NCI-H146 (cell line): ENCODE measurements at regions not wholly inside any gene's neighbourhood (a gene's known extent, or its start where the extent isn't known, plus 50 kb on each side); places are given as distances from the start of the nearest gene placed in this dataset.

Source experiments
- DNase-seq: peaks from one replicate; lab custom pipeline; 2025; lab: John Stamatoyannopoulos, UW

- no peak for DNase-seq
These were observed 417.2 kb downstream of the TTLL7 start for GRCh38 chr1:83581747-83582146.

DNA sequence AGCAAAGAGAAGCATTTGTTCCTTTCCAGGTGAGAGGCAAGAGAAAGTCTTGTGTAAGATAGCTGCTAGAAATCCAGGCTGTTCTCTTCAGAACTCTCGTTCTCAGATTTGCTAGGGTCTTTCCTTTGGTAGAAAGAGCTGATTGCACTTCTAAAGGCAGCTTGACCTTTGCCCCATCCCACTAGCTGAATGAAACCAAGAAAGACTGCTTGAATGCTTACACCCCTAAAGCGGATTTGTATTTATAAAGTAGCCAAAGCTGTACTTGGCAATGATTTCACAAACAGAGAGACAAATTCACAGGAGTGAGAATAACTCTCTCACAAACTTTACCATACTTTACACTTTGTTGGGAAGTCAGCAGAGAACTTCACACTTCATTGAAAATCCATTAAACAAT, 424.1 kb downstream of the TTLL7 start:
- DNase-seq: no peak

DNA sequence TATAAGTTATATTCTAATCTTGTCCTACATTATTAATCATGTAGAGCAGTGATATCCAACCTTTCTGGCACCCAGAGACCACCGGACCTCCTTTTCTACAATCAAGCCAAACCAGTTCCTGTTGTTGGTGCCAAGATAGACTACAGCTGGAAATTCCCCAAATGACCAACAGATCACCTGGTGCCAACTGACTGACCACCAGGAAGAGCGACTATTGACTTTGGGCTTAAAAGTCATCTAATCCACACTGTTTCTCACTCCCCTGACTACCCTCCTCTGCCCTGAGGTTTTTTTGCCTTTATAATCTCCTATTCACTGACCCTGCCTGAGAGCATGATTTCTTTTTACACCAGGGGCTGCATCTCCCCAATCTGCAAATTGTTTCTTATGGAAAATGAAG, 425.2 kb downstream of the TTLL7 start:
- DNase-seq: no peak

- DNase-seq: no peak
These were observed 427.4 kb downstream of the TTLL7 start for GRCh38 chr1:83571536-83571935.

DNA sequence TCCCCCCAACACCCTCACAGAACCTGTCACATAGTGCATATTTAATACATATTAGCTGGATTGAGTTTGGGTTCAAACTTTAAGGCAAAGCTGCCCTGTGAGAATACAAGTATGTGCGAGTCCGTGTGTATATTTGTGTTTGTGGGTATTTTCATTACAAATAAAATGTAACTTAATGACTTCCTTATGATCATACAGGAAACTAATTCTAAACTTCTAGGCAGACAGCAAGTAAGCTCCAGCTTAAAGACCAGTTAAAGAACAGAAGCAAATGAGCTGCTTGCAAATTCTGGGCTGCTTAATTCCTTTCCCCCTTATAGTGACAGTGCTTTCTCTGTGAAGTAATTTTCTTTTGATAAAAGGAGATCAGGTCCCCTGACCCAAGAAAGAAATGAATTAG, 437.6 kb downstream of the TTLL7 start:
- DNase-seq: no peak

DNA sequence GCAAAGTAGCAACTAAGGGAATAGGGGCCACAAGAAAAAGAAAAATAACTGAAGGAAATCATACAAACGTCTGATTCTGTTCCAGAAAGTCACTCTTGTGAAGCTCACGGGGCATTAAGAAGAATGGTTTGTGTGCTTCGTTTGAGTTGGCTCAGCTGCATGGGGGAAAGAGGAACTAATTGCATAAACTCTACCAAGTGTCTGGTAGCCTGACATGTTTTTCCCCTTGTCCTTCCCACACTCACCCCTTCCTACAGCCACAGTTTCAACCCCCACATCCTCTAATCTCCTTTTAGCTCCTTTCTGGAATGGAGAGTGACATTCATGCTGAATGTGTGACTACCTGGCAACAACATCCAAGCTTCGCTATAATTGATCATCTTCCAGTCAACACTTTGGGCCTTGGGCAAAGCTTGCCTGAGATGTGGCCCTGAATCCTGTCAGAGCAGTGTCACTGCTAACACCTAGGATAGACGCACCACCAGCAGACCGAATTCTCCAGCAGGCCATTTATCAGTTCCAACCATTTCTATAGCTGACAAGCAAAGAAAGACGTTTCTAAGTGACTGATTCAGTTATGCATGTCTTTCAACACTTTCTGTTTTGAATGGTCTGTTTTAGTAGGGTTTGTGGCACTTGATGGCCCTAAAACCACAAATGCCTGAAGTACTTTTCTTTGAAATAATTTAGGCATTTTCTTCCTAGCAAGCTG, 439.6 kb downstream of the TTLL7 start:
- no peak for DNase-seq

DNA sequence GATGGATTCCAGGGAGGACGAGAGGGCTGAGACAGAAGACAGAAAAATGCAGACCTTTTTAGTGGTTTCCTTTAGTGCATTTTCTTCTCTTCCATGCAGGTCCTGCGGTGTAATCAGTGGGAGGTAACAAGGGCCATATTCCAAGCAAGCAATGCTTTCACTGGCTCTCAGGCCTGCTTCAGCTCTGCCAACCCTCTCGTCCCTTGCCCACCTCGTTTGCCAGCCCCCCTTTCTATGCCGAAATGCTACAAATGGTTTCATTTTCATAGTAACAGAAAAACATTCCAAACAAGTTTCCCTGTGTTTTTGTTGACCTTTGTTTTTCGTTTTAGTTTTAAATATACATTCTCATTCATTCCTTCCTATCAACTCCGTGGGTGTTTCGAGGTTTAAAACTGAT, 443.1 kb downstream of the TTLL7 start:
- no peak for DNase-seq

DNA sequence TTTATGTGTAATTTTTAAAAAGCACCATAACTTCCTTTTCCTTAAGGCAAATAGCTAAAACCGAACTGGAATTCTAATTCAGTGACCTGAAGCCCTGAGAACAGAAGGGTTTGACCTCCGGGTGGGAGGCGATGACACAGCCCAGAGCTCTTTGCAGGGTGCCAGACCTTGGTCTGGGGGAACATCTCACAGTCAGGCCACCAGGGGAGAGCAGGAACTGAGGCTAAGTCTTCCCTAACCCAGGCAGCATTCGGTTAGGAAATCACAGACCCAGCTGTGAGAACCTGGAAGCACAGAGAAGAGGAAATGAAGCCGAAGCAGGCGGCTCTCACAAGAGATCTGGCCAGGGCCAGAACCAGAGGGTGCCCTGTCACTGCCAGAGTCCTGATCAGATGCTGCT, 444.8 kb downstream of the TTLL7 start:
- no peak for DNase-seq

DNA sequence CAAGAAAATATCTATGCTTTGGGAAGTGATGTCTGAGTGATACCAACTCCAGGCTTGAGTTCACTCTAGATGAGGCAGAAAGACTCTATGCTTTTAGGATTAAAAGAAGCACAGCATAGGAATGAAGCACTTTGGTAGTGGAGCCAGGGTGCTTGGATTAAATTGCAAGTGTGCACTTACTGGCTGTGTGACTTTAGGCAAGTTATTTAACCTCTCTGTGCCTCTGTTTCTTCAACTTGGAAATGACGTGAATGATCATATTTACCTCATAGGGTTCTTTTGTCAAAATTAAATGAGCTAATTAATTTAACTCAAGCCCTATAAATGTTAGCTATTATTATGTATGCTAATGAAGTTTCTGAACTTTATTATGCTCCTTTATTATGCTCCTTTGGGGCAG, 446.1 kb downstream of the TTLL7 start:
- DNase-seq: no peak

DNA sequence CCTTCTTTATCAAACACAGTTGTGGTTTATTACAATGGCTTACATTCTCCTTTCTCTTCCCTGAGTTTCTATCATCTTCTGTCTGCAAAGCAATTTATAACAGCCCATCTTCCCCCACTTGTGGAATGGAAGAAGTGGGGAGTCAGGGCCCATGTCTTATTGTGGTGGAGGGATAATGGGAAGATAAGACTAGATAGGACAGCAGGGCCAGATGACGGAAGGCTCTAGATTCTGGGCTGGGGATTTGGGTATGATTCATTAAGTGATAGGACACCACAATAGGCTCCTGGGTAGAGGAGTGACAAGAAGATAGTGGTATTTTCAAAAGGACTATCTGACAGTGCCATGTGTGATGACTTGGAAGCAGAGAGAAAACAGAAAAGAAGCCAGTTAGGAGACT, 450.6 kb downstream of the TTLL7 start:
- no peak for DNase-seq

DNA sequence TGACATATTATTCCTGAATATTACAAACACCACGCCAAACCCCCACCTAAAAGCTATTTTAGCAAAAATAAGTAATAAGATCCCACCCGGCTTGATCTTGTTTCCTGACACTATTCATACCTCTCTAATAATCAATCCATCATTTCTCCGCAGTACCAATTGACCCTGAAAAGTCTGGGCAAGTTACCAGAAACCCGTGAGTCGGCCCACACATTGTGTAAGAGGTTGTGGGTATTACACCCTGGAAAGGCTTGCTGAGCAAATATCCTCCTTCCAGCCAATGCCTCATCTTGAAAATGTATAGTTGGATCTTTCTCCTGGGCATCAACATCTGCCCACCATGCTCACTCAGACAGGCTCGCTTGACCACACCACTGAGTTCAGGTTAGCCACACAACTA, 451.0 kb downstream of the TTLL7 start:
- no peak for DNase-seq

DNA sequence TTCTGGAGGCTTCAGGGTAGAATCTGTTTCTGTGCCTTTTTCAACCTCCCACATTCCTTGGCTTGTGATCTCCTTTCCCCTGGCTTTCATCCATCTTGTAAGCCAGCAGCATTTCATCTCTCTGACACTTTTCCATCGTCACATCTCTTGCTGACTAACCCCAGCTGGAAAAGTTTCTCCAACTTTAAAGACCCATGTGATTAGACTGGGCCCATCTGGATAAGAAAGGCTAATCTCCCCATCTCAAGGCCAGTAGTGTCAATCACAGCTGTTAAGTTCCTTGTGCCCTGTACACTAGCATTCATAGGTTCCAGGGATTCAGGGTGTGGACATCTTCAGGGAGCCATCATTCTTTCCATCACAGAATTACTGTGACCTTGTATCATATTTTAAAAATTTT, 452.1 kb downstream of the TTLL7 start:
- DNase-seq: no peak

- DNase-seq: peak; percentile 27
These were observed 453.7 kb downstream of the TTLL7 start for GRCh38 chr1:83545066-83545862.

DNA sequence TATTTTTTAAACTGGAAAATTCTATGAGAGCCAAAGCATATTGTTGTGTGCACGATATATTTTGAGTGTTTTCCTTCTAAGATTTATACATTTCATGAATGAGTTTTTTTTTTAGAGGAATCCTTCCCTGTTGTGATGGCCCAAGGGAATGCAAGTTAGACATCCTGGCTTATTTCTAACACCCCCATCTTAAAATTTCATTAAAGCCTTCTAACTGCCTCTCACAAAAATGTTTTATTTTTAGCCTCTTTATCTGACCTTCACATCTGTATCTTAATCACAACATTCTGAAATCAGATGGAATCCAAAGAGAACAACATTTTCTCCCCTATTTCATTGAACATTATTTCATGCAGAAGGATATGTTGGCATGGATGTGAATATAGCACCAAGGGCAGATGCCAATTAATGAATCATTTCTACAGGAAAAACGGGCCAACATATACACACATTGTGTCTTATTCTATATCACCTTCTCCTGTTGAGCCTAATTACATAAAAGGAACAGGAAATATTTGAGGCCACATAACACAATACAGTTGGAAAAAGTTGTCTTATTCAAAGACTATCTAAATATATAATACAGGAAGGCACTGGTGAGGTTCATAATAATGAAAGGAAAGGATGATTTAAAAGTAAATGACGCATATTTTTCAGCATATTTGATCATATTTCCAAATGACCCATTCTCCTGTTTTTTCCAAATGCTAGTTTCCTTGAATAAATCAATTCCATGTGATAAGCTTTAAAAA, 455.5 kb downstream of the TTLL7 start:
- no peak for DNase-seq

- no peak for DNase-seq
These were observed 467.2 kb downstream of the TTLL7 start for GRCh38 chr1:83531521-83532309.

DNA sequence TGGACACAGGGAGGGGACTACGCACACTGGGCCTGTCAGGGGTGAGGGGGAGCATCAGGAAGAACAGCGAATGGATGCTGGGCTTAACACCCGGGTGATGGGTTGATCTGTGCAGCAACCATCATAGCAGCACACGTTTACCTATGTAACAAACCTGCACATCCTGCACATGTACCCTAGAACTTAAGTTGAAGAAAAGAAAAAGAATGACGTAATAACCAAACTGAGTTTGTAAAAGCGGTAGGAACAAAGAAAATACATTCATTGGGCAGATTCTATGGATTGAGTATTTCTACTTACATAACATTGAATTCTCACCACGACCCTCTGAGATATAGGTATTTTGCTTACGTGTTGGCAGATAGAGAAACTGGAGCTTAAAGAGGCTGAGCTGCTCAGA, 468.4 kb downstream of the TTLL7 start:
- no peak for DNase-seq

- DNase-seq: no peak
These were observed 470.9 kb downstream of the TTLL7 start for GRCh38 chr1:83527987-83528386.

DNA sequence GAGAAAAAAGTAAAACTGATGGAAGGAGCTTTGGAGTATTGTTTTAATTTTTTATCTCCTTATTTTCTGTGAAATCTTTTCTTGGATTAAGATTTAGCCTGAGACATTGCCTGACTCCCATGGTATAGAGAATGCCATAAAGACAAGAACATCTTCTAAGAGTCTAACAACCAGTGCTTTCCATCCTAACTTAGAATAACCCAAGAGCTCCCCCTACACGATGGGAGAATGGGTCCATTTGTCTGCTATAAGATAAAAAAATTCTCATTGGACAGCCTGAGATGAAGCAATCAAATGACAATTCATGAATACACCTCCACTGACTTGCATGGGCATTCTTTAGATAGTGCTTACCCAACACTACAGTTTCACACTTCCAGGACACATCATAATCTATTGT, 478.1 kb downstream of the TTLL7 start:
- DNase-seq: no peak

DNA sequence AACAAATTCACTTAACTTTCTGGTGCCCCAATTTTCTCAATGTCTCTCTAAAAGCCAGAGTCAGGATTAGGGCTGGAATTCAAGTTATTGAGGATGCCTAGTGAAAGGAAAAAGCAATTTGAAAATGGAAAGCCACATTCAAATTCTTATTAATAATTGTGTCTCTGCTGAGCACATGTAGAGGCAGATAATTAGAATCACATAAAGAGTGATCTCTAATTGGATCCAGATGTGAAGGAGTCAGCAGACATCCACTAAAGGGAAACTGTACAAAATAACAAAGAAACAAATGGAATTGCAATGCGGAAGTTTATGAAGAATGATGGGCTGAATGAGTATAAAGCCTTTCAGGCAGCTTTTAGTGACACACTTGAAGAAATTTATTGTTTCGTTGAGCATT, 482.6 kb downstream of the TTLL7 start:
- DNase-seq: no peak

- DNase-seq: no peak
These were observed 483.3 kb downstream of the TTLL7 start for GRCh38 chr1:83515578-83516154.

DNA sequence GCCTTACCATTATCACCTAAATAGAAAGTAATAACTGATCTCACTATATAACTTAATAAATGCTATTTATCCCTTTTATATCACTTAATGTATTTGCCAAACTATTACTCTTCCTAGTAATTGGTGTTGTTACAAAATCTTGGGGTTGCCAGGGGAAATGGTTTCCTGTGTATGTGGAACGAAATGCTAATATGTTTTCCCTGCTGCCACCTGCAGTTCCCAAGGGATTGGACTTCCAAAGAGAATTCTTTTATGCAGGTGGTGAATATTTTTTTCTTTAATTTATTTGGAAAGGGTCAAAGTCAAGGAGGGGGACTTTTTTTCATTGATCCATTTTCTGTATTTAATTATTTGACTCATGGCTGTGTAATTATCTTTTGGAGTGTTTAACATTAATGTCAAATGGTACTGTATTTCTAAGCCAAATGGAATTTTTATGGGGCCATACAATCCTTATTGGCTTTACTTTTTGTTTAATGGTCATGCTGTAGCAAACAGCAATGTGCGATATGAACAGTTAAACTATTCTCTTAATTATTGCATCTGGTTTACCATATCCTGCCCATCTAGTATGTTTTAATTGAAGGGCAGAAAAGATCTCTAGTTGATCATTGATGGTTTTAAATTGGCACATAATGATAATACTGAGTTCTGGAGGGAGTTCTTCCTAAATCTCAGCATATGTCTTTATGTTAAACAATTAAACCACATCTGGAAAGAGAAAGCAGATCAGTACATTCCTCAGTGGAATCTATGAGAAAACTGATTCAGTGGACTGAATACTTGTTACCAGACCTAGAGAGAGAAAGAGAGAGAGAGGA, 486.3 kb downstream of the TTLL7 start:
- peak; percentile 75 for DNase-seq
